ENCODE measurements at regions not wholly inside any gene's neighbourhood (a gene's known extent, or its start where the extent isn't known, plus 50 kb on each side); places are given as distances from the start of the nearest gene placed in this dataset.

DNA sequence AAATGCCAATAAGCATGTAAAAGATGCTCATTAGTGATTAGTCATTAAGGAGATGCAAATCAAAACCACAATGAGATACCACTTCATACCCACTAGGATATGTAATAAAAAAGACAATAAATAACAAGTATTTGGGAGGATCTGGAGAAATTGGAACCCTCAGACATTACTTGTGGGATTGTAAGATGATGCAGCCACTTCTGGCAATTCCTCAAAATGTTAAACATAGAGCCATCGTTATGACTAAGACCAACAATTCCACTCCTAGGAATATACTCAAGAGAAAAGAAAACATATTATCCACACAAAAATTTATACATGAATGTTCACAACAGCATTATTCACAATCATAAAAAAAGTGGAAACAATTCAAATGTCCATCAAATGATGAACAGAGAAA lies 336.2 kb upstream of the PMFBP1 start:
- TF ChIP-seq POLR2A (IDR thresholded peaks at IDR 0.05), result no peak
- TF ChIP-seq, protein P1, sequence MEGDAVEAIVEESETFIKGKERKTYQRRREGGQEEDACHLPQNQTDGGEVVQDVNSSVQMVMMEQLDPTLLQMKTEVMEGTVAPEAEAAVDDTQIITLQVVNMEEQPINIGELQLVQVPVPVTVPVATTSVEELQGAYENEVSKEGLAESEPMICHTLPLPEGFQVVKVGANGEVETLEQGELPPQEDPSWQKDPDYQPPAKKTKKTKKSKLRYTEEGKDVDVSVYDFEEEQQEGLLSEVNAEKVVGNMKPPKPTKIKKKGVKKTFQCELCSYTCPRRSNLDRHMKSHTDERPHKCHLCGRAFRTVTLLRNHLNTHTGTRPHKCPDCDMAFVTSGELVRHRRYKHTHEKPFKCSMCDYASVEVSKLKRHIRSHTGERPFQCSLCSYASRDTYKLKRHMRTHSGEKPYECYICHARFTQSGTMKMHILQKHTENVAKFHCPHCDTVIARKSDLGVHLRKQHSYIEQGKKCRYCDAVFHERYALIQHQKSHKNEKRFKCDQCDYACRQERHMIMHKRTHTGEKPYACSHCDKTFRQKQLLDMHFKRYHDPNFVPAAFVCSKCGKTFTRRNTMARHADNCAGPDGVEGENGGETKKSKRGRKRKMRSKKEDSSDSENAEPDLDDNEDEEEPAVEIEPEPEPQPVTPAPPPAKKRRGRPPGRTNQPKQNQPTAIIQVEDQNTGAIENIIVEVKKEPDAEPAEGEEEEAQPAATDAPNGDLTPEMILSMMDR (IDR thresholded peaks at IDR 0.05), result no peak

Data from right lobe of liver (tissue), 4 donors.